ENCODE measurements at regions not wholly inside any gene's neighbourhood (a gene's known extent, or its start where the extent isn't known, plus 50 kb on each side); places are given as distances from the start of the nearest gene placed in this dataset.

- TF ChIP-seq EZH2 (IDR thresholded peaks at IDR 0.05; ENCODE audit: borderline replicate concordance) = no peak
- TF ChIP-seq, protein P1, sequence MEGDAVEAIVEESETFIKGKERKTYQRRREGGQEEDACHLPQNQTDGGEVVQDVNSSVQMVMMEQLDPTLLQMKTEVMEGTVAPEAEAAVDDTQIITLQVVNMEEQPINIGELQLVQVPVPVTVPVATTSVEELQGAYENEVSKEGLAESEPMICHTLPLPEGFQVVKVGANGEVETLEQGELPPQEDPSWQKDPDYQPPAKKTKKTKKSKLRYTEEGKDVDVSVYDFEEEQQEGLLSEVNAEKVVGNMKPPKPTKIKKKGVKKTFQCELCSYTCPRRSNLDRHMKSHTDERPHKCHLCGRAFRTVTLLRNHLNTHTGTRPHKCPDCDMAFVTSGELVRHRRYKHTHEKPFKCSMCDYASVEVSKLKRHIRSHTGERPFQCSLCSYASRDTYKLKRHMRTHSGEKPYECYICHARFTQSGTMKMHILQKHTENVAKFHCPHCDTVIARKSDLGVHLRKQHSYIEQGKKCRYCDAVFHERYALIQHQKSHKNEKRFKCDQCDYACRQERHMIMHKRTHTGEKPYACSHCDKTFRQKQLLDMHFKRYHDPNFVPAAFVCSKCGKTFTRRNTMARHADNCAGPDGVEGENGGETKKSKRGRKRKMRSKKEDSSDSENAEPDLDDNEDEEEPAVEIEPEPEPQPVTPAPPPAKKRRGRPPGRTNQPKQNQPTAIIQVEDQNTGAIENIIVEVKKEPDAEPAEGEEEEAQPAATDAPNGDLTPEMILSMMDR (IDR thresholded peaks at IDR 0.05; ENCODE audit: poor library complexity) = no peak
- TF ChIP-seq EZH2phosphoT487 (IDR thresholded peaks at IDR 0.05; ENCODE audit: low read depth, severe bottlenecking, unreplicated experiment) = no peak
These were observed 675.3 kb downstream of the LTN1 start for GRCh38 chr21:28317177-28317950.
